HG03045 (cell line): ENCODE measurements at regions not wholly inside any gene's neighbourhood (a gene's known extent, or its start where the extent isn't known, plus 50 kb on each side); places are given as distances from the start of the nearest gene placed in this dataset.
"Not testable (repeated sequence)": the region's sequence is repeated elsewhere in the genome, so short reads cannot be mapped to it uniquely, and the experiment has no call there.

Experiments
- ATAC-seq: cut with Tn5 transposase; IDR thresholded peaks from one replicate; pipeline ENCODE4 v1.9.1; 2021; ENCODE audit warnings: mild to moderate bottlenecking, moderate library complexity; ENCODE audit not compliant: unreplicated experiment

DNA sequence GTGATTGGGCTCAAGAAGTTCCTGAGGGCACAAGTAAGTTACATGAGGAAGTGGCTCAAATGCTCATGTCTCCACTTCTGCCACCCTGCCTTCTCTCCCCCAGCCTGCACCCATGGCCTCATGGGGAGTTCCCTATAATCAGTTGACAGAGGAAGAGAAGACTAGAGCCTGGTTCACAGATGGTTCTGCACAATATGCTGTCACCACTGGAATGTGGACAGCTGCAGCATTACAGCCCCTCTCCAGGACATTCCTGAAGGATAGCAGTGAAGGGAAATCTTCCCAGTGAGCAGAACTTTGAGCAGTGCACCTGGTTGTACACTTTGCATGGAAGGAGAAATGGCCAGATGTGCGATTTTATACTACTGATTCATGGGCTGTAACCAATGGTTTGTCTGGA is 352.3 kb downstream of the C12orf75 start:
- ATAC-seq = not testable (repeated sequence)

DNA sequence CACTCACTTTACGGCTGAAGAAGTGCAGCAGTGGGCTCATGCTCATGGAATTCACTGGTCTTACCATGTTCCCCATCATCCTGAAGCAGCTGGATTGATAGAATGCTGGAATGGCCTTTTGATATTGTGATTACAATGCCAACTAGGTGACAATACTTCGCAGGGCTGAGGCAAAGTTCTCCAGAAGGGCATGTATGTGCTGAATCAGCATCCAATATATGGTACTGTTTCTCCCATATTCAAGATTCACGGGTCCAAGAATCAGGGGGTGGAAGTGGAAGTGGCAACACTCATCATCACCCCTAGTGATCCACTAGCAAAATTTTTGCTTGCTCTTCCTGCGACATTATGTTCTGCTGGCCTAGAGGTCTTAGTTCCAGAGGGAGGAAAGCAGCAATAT is 353.3 kb downstream of the C12orf75 start:
- not testable (repeated sequence) for ATAC-seq

- ATAC-seq = no peak
Measured at GRCh38 chr12:105698075-105698474, 367.6 kb downstream of the C12orf75 start.

- ATAC-seq = no peak
Measured at GRCh38 chr12:105699209-105699608, 368.7 kb downstream of the C12orf75 start.

- no peak for ATAC-seq
Measured at GRCh38 chr12:105704787-105705186, 374.3 kb downstream of the C12orf75 start.

DNA sequence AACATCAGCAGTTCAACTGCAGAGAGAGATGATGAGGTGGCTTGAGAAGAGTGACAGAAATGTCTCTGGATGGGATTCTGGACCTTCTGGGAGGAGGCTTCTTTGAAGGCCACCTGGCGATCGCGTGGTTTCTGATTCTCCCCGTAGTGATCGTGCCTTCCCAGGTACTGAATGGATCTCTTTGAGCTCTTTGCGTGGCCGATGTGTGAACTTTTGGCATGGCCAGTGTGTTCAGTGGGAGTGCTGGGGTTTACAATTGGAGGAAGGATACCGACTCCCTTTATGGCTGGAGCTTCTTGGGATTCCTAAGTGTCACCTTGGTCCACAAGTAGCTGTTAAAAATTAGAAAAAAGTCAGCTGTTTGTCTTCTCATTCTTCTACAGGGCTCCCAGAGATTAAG is 374.7 kb downstream of the C12orf75 start:
- no peak for ATAC-seq

DNA sequence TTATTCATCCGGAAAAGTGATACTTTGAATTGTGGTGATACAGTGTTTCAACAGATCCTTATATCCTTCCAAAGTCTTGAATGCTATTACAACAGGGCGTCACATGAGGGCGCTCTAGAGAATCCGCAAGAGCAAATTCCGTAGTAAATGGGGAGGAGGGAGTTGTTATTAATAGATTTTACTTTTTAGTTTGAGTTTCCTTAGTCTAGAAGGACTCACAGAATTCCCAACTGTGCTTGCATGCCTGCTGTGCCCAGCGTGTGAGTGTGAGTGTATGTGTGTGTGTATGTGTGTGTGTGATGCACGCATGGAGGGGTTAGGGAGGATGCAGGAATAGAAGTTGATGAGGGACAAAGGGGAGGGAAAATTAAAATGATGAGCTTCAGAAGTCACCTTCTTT is 375.3 kb downstream of the C12orf75 start:
- no peak for ATAC-seq

- ATAC-seq = no peak
Measured at GRCh38 chr12:105706321-105706972, 376.0 kb downstream of the C12orf75 start.

DNA sequence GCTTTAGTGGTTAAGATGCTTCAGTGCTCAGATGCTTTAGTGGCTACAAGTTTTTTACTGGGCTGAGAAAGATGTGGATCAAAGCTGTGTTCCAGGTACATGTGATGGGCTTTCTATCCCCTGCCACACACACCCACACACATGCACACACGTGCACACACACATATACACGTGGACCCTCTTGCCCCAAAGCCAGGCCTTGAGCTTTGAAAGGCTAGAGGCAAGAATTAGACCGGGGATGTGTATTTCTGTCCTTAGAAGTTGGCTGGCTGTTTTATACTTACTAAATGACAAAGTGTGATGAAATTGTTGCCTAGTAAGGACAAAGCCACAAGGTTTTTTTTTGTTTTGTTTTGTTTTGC is 376.5 kb downstream of the C12orf75 start:
- ATAC-seq = no peak

DNA sequence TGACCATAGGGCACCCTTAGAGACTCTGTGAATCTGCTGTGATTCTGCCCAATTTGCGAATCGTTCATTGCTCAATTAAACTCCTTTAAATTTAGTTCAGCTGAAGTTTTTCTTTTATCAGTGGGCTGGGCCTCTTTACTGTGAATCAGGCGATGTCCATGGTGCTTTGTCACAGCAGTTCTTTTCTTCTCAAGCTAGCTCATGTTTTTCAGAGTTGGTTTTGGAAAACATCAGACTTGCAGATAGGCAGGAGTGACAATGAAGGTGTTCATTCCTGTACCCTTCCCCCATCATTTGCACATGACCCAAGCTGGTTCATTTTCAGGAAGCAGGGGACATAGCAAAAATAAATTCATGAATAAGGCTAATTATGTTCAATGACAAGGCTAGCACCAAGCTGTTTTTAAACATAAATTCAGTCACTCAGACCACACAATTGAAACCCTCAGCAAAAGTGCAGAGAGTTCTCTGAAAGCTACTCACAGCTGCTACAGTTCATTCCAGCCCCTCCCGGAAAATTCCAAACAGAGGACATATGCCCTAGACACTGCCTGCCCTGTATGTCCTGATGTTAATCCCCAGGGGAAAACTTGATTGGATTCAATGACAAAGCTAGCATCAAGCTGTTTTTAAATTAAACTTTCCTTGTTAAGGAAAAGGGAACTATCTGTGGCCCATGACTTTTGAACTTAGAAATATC is 383.3 kb downstream of the C12orf75 start:
- ATAC-seq = no peak

DNA sequence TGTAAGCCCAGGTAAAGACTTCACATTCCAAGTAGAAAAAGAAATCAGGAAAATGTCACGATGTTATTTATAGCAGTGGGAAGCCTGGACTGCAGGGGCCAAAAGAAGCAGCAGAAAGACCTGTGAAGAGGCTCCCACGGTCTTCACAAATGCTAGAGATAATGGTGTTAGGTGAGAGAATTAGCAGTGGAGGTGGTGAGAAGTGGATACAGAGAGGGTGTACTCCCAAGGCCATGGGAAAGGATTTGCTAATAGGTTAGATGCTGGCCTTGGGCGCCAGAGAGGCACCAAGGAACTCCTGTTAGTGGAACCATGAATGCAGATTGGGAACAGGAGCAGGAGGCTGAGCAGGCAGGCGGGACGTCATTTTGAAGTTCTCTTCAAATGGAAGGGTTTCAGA is 386.1 kb downstream of the C12orf75 start:
- ATAC-seq = no peak

GRCh38 chr12:105721051-105721825 is 390.7 kb downstream of the C12orf75 start:
- peak; percentile 55 for ATAC-seq

DNA sequence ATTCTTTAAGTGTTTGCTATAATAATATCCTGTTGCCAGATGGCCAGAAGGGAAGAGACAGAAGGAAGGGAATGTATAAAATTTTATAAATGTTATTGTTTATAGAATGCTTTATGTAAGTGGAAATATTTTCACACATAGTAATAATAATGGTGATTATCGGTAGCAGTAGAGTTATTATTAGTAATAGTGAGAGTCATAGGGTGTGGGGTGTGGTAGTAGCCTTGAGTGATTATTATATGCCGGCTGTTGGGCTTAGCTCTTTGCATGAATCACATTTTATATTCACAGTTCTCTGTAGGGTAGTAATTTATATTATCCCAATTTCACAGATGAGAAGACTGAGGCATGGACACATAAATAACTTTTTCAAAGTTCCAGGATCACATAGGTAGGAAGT is 391.4 kb downstream of the C12orf75 start:
- no peak for ATAC-seq

DNA sequence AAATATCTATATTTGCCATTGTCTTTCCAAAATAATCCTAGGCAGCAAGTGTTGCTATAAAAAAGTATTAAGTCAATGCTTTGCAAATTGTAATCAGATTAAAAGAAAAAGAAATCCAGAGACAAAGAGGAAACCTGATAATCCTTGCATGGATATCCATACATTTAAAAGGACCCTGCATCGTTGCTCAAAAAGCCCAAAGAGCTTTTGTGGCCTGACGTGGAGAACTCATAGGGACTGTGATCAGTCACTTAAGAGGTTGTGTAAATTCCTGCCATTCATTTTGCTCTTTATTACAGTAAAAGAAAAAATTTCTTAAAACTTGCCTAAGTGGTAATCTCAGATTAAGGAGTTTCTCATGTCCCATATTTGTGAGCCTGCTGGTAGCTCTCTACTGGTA is 392.6 kb downstream of the C12orf75 start:
- ATAC-seq = no peak

GRCh38 chr12:105723494-105723893 is 393.0 kb downstream of the C12orf75 start:
- no peak for ATAC-seq

- no peak for ATAC-seq
Measured at GRCh38 chr12:105724641-105725040, 394.1 kb downstream of the C12orf75 start.

DNA sequence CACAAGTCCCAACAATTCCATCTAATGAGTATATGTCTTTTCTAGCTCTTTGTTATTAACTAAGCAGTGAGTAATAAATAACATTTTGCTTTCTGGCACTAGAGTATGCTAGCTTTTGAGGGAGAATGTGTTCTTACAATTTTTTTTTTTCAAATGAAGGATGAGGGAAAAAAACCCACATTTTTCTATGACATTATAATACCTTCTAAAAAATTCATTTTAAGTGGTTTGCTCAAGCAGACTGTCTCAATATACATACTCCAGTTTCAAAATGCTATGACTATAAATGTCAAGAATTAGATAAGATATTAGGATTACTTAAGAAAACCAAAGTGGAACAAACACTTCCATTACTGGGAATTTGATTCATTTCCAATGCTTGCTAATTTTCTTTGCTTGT is 394.6 kb downstream of the C12orf75 start:
- no peak for ATAC-seq

DNA sequence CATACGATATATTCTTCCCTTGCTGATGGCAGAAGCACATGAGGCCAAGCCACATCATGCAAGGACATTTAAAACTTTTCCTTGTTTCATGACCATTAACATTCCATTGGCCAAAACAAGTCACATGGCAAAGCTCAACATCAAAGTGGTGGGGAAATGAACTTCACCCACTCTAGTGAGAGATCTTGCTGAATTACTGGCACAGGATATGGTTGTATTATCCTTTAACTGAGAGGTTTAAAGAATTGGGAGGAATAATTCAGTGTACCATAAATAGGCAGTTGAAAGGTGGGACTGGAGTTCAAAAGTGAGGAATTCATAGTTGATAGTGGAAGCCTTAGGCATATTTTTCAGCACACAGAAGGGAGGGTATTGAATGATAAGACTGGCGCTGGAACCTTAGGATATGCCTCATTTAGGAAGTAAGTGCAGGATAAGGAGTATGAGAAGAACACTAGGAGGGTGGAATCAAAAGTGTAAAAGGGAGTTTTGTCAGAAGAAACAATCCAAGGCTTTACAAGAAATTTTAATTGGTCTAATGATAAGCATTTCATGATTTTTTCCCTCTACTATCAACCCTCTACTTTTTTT is 398.8 kb downstream of the C12orf75 start:
- no peak for ATAC-seq

GRCh38 chr12:105729926-105730325 is 399.4 kb downstream of the C12orf75 start:
- ATAC-seq = no peak

DNA sequence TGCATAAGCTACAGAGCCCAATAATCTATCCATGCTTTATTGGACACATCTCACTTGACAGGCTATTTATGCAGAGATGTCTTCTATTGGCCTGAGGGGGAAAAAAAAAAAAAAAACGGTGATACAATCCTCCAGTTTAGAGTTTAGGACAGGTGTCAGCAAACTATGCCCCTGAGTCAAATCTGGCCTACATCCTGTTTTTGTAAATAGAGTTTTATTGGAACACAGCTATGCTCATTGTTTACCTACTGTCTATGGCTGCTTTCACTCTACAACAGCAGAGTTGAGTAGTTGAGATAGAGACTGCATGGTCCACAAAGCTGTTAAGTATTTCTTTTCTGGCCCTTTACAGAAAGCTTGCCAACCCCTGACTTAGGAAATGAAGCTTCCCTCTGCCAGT is 403.1 kb downstream of the C12orf75 start:
- no peak for ATAC-seq

DNA sequence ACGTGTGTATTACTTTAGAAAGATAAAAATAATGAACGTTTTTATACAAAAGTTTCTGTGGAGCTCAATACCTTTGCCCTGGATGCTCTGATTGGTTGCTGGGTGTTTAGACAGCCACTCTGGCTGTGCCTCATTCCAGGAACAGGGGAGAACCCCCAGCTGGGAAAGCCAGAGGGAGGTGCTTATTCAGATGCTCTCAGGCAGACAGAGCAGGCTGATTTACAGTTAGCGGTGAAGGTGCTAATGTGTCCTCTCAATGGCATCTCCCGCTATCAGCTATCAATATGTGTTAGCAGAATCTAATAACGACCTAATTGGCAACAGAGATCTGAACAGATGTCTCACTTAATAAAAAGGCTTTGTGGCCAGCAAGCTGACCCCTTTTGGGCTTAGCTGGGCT is 402.3 kb downstream of the NUAK1 start:
- ATAC-seq = no peak

DNA sequence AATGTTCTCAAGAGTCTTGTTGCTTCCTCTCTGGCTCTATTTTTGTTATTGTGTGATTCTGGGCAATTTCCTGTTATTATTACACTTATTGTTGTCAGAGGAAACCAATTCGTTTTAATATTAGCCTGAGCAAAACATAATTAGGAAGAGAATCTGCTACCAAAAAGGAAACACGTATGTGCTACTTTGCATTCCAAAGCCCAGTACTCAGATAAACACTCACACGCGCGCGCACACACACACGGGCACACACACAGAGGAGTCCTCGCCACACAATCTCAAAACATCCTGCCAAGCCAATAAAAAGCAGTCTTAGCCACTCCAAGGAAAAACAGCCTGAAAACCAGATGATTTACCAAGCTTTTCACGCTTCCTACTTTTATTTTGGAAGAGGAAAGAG is 400.7 kb downstream of the NUAK1 start:
- no peak for ATAC-seq
